GM21367 (cell line): ENCODE measurements at regions not wholly inside any gene's neighbourhood (a gene's known extent, or its start where the extent isn't known, plus 50 kb on each side); places are given as distances from the start of the nearest gene placed in this dataset.

Source experiments
- ATAC-seq: cut with Tn5 transposase; IDR thresholded peaks from one replicate; pipeline ENCODE4 v1.9.1; 2021; ENCODE audit not compliant: unreplicated experiment

GRCh38 chr4:125911058-125911457 is 596.3 kb downstream of the FAT4 start:
- no peak for ATAC-seq

GRCh38 chr4:125911481-125911880 is 596.7 kb downstream of the FAT4 start:
- no peak for ATAC-seq

- no peak for ATAC-seq
Observed at GRCh38 chr4:125917559-125917958, 602.8 kb downstream of the FAT4 start.

- no peak for ATAC-seq
Observed at GRCh38 chr4:125928652-125929051, 613.9 kb downstream of the FAT4 start.

- ATAC-seq = no peak
Observed at GRCh38 chr4:125938541-125938940, 623.8 kb downstream of the FAT4 start.

GRCh38 chr4:125940426-125940825 is 625.7 kb downstream of the FAT4 start:
- no peak for ATAC-seq

GRCh38 chr4:125944966-125945365 is 630.2 kb downstream of the FAT4 start:
- ATAC-seq = no peak

GRCh38 chr4:125948021-125948420 is 633.3 kb downstream of the FAT4 start:
- ATAC-seq = no peak

- ATAC-seq = no peak
Observed at GRCh38 chr4:125951261-125951887, 636.6 kb downstream of the FAT4 start.

- ATAC-seq = no peak
Observed at GRCh38 chr4:125952631-125953030, 637.9 kb downstream of the FAT4 start.

GRCh38 chr4:125956276-125956675 is 641.5 kb downstream of the FAT4 start:
- ATAC-seq = no peak

- no peak for ATAC-seq
Observed at GRCh38 chr4:125958519-125958918, 643.8 kb downstream of the FAT4 start.

- ATAC-seq = no peak
Observed at GRCh38 chr4:125961626-125962025, 646.9 kb downstream of the FAT4 start.

- ATAC-seq = no peak
Observed at GRCh38 chr4:125975861-125976397, 661.2 kb downstream of the FAT4 start.

- ATAC-seq = no peak
Observed at GRCh38 chr4:125979950-125980349, 665.2 kb downstream of the FAT4 start.

GRCh38 chr4:125983168-125983567 is 668.4 kb downstream of the FAT4 start:
- no peak for ATAC-seq

- no peak for ATAC-seq
Observed at GRCh38 chr4:125985856-125986255, 671.1 kb downstream of the FAT4 start.

- no peak for ATAC-seq
Observed at GRCh38 chr4:125986307-125986706, 671.6 kb downstream of the FAT4 start.

GRCh38 chr4:125988464-125988863 is 673.7 kb downstream of the FAT4 start:
- ATAC-seq = no peak

GRCh38 chr4:125991398-125991797 is 676.6 kb downstream of the FAT4 start:
- ATAC-seq = no peak

- ATAC-seq = no peak
Observed at GRCh38 chr4:125992891-125993290, 678.1 kb downstream of the FAT4 start.

GRCh38 chr4:125994024-125994423 is 679.3 kb downstream of the FAT4 start:
- no peak for ATAC-seq

- no peak for ATAC-seq
Observed at GRCh38 chr4:125994430-125994829, 679.7 kb downstream of the FAT4 start.
